Stimulated activated CD4-positive, alpha-beta T cell treated with anti-CD3 and anti-CD28 coated beads, Interleukin-2, amount 100 ng/mL, for 24 hours (primary cell): ENCODE measurements at regions not wholly inside any gene's neighbourhood (a gene's known extent, or its start where the extent isn't known, plus 50 kb on each side); places are given as distances from the start of the nearest gene placed in this dataset.

Experiments used
- DNase-seq, 2 donors: peaks; one replicate each; pipeline ENCODE4 v3.0.0-alpha.2; 2020

GRCh38 chr12:124406043-124406442 lies 111.2 kb downstream of the RFLNA start:
- DNase-seq = no peak

- no peak for DNase-seq
Observed at GRCh38 chr12:124405592-124405991, 110.7 kb downstream of the RFLNA start.

- no peak for DNase-seq
Observed at GRCh38 chr12:124405151-124405550, 110.3 kb downstream of the RFLNA start.

GRCh38 chr12:124404162-124404784 lies 109.4 kb downstream of the RFLNA start:
- DNase-seq = no peak

GRCh38 chr12:124403273-124403672 lies 108.4 kb downstream of the RFLNA start:
- no peak for DNase-seq

- DNase-seq = no peak
Observed at GRCh38 chr12:124402248-124403066, 107.6 kb downstream of the RFLNA start.

- DNase-seq = no peak
Observed at GRCh38 chr12:124401704-124402221, 106.9 kb downstream of the RFLNA start.

GRCh38 chr12:124400124-124400523 lies 105.2 kb downstream of the RFLNA start:
- no peak for DNase-seq

- DNase-seq = peak; percentile 41 to 53
Observed at GRCh38 chr12:124399622-124400021, 104.7 kb downstream of the RFLNA start.

- no peak for DNase-seq
Observed at GRCh38 chr12:124398578-124399227, 103.8 kb downstream of the RFLNA start.

- DNase-seq = no peak
Observed at GRCh38 chr12:124397807-124398577, 103.1 kb downstream of the RFLNA start.

GRCh38 chr12:124397399-124397679 lies 102.4 kb downstream of the RFLNA start:
- no peak for DNase-seq

GRCh38 chr12:124396544-124397398 lies 101.9 kb downstream of the RFLNA start:
- no peak for DNase-seq

- no peak for DNase-seq
Observed at GRCh38 chr12:124395986-124396385, 101.1 kb downstream of the RFLNA start.

- no peak for DNase-seq
Observed at GRCh38 chr12:124395284-124395752, 100.4 kb downstream of the RFLNA start.

GRCh38 chr12:124394462-124395128 lies 99.7 kb downstream of the RFLNA start:
- no peak for DNase-seq

GRCh38 chr12:124393831-124394230 lies 98.9 kb downstream of the RFLNA start:
- DNase-seq = no peak

- DNase-seq = no peak
Observed at GRCh38 chr12:124393414-124393790, 98.5 kb downstream of the RFLNA start.

- no peak for DNase-seq
Observed at GRCh38 chr12:124392667-124393413, 97.9 kb downstream of the RFLNA start.

GRCh38 chr12:124392271-124392666 lies 97.4 kb downstream of the RFLNA start:
- DNase-seq = no peak
